ENCODE measurements at regions not wholly inside any gene's neighbourhood (a gene's known extent, or its start where the extent isn't known, plus 50 kb on each side); places are given as distances from the start of the nearest gene placed in this dataset.

GRCh38 chr6:16857969-16858592, 96.8 kb upstream of the ATXN1 start:
- DNase-seq (ENCODE audit: low read depth in 2 of 2, low spot score in 1 of 2), result no peak

DNA sequence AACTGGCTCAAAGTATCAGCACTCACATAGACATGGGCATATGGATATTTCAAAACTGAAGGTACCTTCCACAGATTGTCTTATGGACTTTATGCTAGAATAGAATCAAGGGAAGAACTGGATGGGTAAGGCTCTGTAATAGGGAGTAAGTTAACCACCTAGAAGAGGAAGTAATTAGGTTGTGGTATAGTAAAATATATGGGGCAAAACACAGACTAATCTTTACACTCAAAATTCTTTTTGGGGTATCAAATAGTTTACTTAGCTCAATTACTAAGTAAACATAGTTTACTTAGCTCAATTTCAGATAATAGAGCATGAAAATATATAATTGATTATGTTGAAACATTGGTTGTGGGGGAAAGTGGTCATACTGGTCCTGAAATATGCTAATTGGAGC, 94.2 kb upstream of the ATXN1 start:
- DNase-seq (ENCODE audit: low read depth in 2 of 2, low spot score in 1 of 2), result no peak

GRCh38 chr6:16854986-16855385, 93.7 kb upstream of the ATXN1 start:
- DNase-seq (ENCODE audit: low read depth in 2 of 2, low spot score in 1 of 2), result no peak

DNA sequence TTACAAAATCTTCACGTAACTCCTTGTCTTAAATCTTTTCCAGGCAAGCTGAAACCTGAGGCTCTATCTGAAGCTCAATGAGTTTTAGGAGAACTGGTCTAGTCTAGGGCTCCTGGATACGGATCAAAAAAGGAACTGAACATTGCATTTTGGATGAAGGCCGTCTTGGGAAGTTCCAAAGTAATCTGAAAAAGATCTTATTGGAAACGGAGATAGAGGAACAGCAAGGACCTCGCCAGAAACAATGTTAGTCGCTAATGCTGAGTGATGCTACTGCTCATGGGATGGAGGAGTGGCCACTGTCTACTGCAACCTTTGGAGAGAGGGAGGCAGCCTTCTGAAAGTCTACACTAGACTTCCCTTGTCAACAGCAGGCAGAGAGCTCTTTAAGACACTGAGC, 91.4 kb upstream of the ATXN1 start:
- no peak for DNase-seq (ENCODE audit: low read depth in 2 of 2, low spot score in 1 of 2)

GRCh38 chr6:16851758-16852157, 90.5 kb upstream of the ATXN1 start:
- DNase-seq (ENCODE audit: low read depth in 2 of 2, low spot score in 1 of 2), result no peak

DNA sequence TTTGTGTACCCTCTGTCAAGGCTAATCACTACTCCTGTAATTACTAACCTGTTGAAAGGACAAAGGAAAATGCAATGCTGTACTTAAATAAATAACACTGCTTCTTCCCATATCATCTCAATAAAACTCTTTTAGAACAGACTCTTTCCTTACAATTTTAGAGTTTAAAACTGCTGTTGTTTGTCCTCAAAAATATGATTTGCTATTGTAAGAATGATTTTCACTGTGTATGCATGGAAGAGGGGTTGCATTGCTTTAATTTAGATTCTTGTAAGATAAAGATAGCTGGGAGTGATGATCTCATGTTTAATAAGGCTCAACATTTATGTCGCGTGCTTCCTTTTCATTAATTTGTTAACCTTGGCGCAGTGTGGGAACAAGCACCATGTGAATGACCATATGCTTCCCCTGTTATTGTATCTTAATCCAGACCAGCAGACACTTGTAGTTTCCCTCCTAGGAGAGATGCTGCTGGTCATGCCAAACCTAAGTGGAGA, 89.8 kb upstream of the ATXN1 start:
- DNase-seq (ENCODE audit: low read depth in 2 of 2, low spot score in 1 of 2), result no peak

GRCh38 chr6:16850681-16851026, 89.4 kb upstream of the ATXN1 start:
- no peak for DNase-seq (ENCODE audit: low read depth in 2 of 2, low spot score in 1 of 2)

- no peak for DNase-seq (ENCODE audit: low read depth in 2 of 2, low spot score in 1 of 2)
These were observed 88.9 kb upstream of the ATXN1 start for GRCh38 chr6:16849988-16850680.

DNA sequence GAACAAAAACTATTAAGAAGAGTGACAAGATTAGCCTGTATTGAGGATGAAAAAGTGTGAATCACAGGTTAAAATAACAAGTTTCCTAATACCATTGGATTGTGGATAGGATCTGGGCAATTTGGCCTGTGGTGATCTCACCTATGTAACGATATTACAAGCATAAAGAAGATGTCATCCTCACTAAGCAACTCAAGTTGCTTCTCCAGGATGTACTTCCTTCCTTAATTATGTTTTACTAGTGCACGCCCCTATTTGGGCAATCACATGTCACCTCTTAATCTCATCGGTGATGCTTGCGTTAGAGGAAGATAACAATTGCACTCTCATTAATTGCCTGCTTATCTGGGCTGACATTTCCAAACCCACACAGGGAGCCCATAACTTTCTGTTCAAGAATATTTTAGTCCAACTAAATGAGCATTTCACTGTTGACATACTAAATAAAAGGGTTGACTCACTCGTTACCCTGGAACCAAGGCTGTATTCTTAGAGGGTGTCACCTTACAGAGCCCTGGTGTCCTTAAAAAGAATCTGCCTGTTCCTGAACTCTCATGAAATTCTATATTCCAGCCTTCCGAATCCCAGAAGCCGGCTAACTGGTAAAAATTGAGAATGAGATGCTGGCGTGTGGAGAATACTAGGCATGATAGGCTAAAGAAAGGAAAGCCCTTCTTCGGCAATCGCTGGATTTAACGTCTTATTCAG, 88.2 kb upstream of the ATXN1 start:
- no peak for DNase-seq (ENCODE audit: low read depth in 2 of 2, low spot score in 1 of 2)

DNA sequence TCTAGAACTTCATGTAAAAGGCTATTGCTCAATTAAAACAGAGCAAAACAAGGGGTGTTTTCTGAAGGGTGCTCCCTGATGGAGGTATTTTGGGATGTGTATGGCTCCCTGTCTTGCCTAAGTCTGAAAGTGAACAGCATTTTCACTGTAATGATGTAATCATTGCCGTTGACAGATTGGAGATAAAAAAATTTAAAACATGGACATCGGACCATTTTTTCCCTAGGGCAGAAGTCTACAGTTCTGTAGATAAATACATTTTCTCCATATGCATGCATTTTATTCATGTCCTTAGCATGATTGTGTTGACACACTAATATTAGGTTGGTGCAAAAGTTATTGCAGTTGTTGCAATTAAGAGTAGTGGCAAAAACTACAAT, 85.1 kb upstream of the ATXN1 start:
- no peak for DNase-seq (ENCODE audit: low read depth in 2 of 2, low spot score in 1 of 2)

GRCh38 chr6:16844183-16844582, 82.9 kb upstream of the ATXN1 start:
- DNase-seq (ENCODE audit: low read depth in 2 of 2, low spot score in 1 of 2), result no peak

DNA sequence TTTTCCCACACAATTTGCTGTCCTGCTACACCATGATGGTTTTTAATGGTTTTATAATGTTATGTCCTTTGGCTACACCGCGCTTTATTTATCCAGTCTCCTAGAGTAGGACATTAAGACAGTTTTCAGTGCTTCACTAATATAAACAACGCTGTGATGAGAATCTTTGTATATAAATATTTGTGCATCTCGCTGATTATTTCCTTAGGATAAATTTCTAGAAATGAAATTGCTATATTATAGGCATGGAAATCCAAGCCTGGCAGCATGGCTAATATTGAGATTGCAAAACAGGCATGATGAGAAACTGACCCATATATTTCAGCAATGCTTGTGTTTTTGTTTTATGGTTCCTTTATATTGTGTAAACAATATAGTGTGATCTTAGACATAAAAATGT, 81.4 kb upstream of the ATXN1 start:
- no peak for DNase-seq (ENCODE audit: low read depth in 2 of 2, low spot score in 1 of 2)

DNA sequence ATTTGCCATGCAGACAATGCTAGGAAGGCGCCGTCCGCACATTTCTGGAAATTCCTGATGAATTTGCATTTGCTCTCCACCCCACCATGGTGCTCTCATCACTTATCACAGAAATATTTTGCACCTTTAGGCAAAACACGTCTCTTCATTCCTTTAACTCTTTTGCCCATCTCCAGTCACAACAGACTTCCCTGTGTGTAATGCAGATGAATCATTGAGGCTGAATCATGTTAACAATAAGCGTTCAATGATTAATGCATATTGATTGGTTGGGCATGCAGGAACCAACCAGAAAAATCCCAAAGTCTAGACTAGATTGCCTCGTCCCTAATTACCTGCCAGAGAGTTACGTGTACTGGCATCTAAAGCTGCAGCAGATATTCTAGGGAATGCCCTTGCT, 80.0 kb upstream of the ATXN1 start:
- no peak for DNase-seq (ENCODE audit: low read depth in 2 of 2, low spot score in 1 of 2)

GRCh38 chr6:16840725-16841124, 79.5 kb upstream of the ATXN1 start:
- DNase-seq (ENCODE audit: low read depth in 2 of 2, low spot score in 1 of 2), result no peak

- DNase-seq (ENCODE audit: low read depth in 2 of 2, low spot score in 1 of 2), result no peak
These were observed 79.0 kb upstream of the ATXN1 start for GRCh38 chr6:16840291-16840690.

DNA sequence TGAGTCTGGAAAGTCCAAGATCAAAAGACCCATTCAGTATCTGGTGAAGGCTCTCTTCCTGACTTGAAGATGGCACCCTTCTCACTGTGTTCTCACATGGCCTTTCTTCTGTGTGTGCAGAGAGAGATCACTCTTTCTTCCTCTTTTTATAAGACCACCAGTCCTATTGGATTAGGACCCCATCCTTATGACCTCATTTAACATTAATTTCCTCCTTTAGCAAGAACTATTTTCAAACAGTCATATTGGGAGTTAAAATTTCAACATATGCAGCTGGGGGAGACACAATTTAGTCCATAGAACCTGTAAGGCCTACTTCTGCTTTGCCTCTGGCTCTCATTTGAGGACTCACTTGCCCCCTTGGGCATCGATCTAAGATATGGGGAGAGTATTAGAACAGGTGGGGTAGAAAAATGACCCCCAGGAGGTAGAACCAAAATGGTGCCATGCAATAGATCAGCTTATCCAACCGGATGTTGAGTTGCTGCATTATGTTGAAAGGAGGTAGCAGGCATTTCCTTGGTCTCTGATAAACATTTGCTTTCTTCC, 78.4 kb upstream of the ATXN1 start:
- no peak for DNase-seq (ENCODE audit: low read depth in 2 of 2, low spot score in 1 of 2)

GRCh38 chr6:16837217-16837972, 76.1 kb upstream of the ATXN1 start:
- DNase-seq (ENCODE audit: low read depth in 2 of 2, low spot score in 1 of 2), result no peak

- no peak for DNase-seq (ENCODE audit: low read depth in 2 of 2, low spot score in 1 of 2)
These were observed 75.1 kb upstream of the ATXN1 start for GRCh38 chr6:16836144-16836981.

DNA sequence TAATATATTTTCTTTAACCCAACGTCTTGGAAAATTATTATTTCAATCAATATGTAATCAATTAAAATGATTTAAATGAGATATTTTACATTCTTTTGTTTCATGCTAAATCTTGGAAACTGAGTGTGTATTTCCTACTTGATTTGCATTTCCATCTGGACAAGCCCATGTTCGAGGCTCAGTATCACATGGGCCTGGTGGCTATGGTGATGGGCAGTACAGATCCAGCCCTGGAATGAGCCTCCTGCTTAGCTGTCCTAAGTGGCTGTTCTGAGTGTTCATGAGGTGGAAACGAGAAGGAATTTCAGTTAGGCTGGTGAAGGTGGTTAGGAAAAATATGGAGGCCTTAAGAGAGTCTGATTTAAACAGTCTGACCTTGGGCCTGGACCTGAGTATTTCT, 73.0 kb upstream of the ATXN1 start:
- DNase-seq (ENCODE audit: low read depth in 2 of 2, low spot score in 1 of 2), result no peak

DNA sequence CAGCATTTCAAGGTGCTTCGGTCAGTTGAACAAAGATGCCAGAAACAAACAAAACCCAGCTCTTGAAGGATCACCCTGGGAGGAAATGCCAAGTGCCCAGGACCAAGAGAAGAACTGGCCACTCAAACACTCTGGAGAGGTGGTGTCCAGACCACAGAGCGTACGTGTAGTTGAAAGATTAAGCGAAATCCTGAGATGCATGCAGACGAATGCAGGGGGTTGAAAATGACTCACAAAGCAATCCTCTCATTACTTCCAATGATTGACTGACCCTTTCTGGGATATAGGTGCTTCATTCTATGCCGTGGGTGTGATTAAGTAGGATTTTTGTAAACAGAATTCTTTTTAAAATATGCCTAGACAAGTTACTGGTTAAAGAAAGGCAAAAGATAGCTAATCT, 71.5 kb upstream of the ATXN1 start:
- no peak for DNase-seq (ENCODE audit: low read depth in 2 of 2, low spot score in 1 of 2)
